ENCODE measurements at regions not wholly inside any gene's neighbourhood (a gene's known extent, or its start where the extent isn't known, plus 50 kb on each side); places are given as distances from the start of the nearest gene placed in this dataset.

GRCh38 chr9:602716-603115 is 238.8 kb upstream of the DMRT1 start:
- Histone ChIP-seq H3K36me3 (replicated peaks; ENCODE audit: low read depth, low read length) (no peaks in the 10 kb centered on the region), H3K4me1 (ENCODE audit: low read length) (no peaks in the 10 kb centered on the region), H2AFZ (ENCODE audit: low read depth, low read length) (no peak overlapping the region), H3K4me2 (ENCODE audit: low read length) (no peak overlapping the region), H3K27me3 (ENCODE audit: low read depth, low read length) (peaks cover 8% of the 10 kb centered on the region), H3K9me3 (ENCODE audit: insufficient read depth, low read length) (no peaks in the 10 kb centered on the region), H4K20me1 (ENCODE audit: insufficient read depth, low read length) (no peaks in the 10 kb centered on the region), H3K79me2 (ENCODE audit: low read length) (no peaks in the 10 kb centered on the region), H3K4me3 (ENCODE audit: low read length) (no peak overlapping the region), H3K9ac (ENCODE audit: low read length) (no peak overlapping the region), H3K27ac (ENCODE audit: low read length) (no peak overlapping the region)
- TF ChIP-seq EZH2phosphoT487 (IDR thresholded peaks at IDR 0.05; ENCODE audit: low read depth) = no peak
- TF ChIP-seq CTCF (IDR thresholded peaks at IDR 0.05; ENCODE audit: low read depth, low read length) = no peak

DNA sequence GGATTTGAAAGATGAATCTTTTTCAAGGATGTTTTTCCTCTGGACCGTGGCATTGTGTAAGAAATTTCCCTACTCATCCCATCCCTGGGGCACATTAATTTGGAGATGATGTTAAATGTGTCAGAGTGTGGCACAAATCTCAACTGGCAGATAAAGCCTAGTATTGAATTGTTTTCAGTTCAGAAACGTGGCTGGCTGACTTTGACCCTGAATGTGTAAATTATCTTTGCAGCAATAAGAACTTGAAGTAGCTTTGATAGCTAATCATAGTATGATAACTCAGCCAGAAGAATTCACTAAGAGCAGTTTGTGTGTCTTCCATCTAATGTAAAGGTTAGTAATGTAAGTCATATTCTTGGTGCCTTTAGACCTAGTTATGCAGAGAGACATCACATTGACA is 238.4 kb upstream of the DMRT1 start:
- H3K4me1 ChIP-seq (ENCODE audit: low read length) = no peaks in the 10 kb centered on the region
- H3K9ac ChIP-seq (ENCODE audit: low read length) = no peak overlapping the region
- TF ChIP-seq CTCF (IDR thresholded peaks at IDR 0.05; ENCODE audit: low read depth, low read length) (no peak), EZH2phosphoT487 (IDR thresholded peaks at IDR 0.05; ENCODE audit: low read depth) (no peak)
- H3K27ac ChIP-seq (ENCODE audit: low read length) = no peak overlapping the region
- no peaks in the 10 kb centered on the region for H4K20me1 ChIP-seq (ENCODE audit: insufficient read depth, low read length)
- H3K4me2 ChIP-seq (ENCODE audit: low read length) = no peak overlapping the region
- H3K79me2 ChIP-seq (ENCODE audit: low read length) = no peaks in the 10 kb centered on the region
- H2AFZ ChIP-seq (ENCODE audit: low read depth, low read length) = no peak overlapping the region
- no peak overlapping the region for H3K4me3 ChIP-seq (ENCODE audit: low read length)
- peaks cover 8% of the 10 kb centered on the region for H3K27me3 ChIP-seq (ENCODE audit: low read depth, low read length)
- H3K36me3 ChIP-seq (replicated peaks; ENCODE audit: low read depth, low read length) = no peaks in the 10 kb centered on the region
- H3K9me3 ChIP-seq (ENCODE audit: insufficient read depth, low read length) = no peaks in the 10 kb centered on the region

- Histone ChIP-seq H3K4me2 (ENCODE audit: low read length) (no peak overlapping the region), H3K27ac (ENCODE audit: low read length) (no peak overlapping the region), H3K79me2 (ENCODE audit: low read length) (no peaks in the 10 kb centered on the region), H4K20me1 (ENCODE audit: insufficient read depth, low read length) (no peaks in the 10 kb centered on the region), H3K27me3 (ENCODE audit: low read depth, low read length) (no peaks in the 10 kb centered on the region), H3K4me3 (ENCODE audit: low read length) (no peak overlapping the region), H3K9ac (ENCODE audit: low read length) (no peak overlapping the region), H3K4me1 (ENCODE audit: low read length) (no peaks in the 10 kb centered on the region), H2AFZ (ENCODE audit: low read depth, low read length) (no peak overlapping the region), H3K36me3 (replicated peaks; ENCODE audit: low read depth, low read length) (no peaks in the 10 kb centered on the region), H3K9me3 (ENCODE audit: insufficient read depth, low read length) (no peaks in the 10 kb centered on the region)
- TF ChIP-seq CTCF (IDR thresholded peaks at IDR 0.05; ENCODE audit: low read depth, low read length) (no peak), EZH2phosphoT487 (IDR thresholded peaks at IDR 0.05; ENCODE audit: low read depth) (no peak)
These were observed 234.1 kb upstream of the DMRT1 start for GRCh38 chr9:607417-607816.

- H2AFZ ChIP-seq (ENCODE audit: low read depth, low read length) = peak overlapping the region; percentile 66
- TF ChIP-seq EZH2phosphoT487 (IDR thresholded peaks at IDR 0.05; ENCODE audit: low read depth) (no peak), CTCF (IDR thresholded peaks at IDR 0.05; ENCODE audit: low read depth, low read length) (peak; percentile 100)
- no peaks in the 10 kb centered on the region for H4K20me1 ChIP-seq (ENCODE audit: insufficient read depth, low read length)
- H3K4me3 ChIP-seq (ENCODE audit: low read length) = peak overlapping the region; percentile 42
- peak overlapping the region; percentile 36 for H3K9ac ChIP-seq (ENCODE audit: low read length)
- peak overlapping the region; percentile 57 for H3K4me2 ChIP-seq (ENCODE audit: low read length)
- no peaks in the 10 kb centered on the region for H3K36me3 ChIP-seq (replicated peaks; ENCODE audit: low read depth, low read length)
- H3K9me3 ChIP-seq (ENCODE audit: insufficient read depth, low read length) = no peaks in the 10 kb centered on the region
- H3K4me1 ChIP-seq (ENCODE audit: low read length) = peaks cover 9% of the 10 kb centered on the region
- H3K79me2 ChIP-seq (ENCODE audit: low read length) = no peaks in the 10 kb centered on the region
- H3K27me3 ChIP-seq (ENCODE audit: low read depth, low read length) = no peaks in the 10 kb centered on the region
- 0 out of 2 replicates have a peak overlapping the region, but pooled peaks have one; percentile 12 for H3K27ac ChIP-seq (ENCODE audit: low read length)
These were observed 227.6 kb upstream of the DMRT1 start for GRCh38 chr9:613771-614347.

Data from OCI-LY3 (cell line).